ENCODE measurements at regions not wholly inside any gene's neighbourhood (a gene's known extent, or its start where the extent isn't known, plus 50 kb on each side); places are given as distances from the start of the nearest gene placed in this dataset.
"Not testable (repeated sequence)": the region's sequence is repeated elsewhere in the genome, so short reads cannot be mapped to it uniquely, and the experiment has no call there.

GRCh38 chr4:52200339-52200725, 149.2 kb downstream of the SPATA18 start:
- TF ChIP-seq CTCF (IDR thresholded peaks at IDR 0.05; ENCODE audit: insufficient read depth, low read depth, low read length, missing control alignments): no peak
- H3K4me3 ChIP-seq (ENCODE audit: low read length): no peak overlapping the region
- DNase-seq (ENCODE audit: low read depth): no peak

- H3K4me3 ChIP-seq (ENCODE audit: low read length): no peak overlapping the region
- no peak for TF ChIP-seq CTCF (IDR thresholded peaks at IDR 0.05; ENCODE audit: insufficient read depth, low read depth, low read length, missing control alignments)
- DNase-seq (ENCODE audit: low read depth): no peak
Observed at GRCh38 chr4:52201715-52202114, 150.6 kb downstream of the SPATA18 start.

GRCh38 chr4:52202251-52202779, 151.2 kb downstream of the SPATA18 start:
- TF ChIP-seq CTCF (IDR thresholded peaks at IDR 0.05; ENCODE audit: insufficient read depth, low read depth, low read length, missing control alignments): no peak
- no peak for DNase-seq (ENCODE audit: low read depth)

GRCh38 chr4:52202931-52203330, 151.8 kb downstream of the SPATA18 start:
- DNase-seq (ENCODE audit: low read depth): no peak
- no peak overlapping the region for H3K4me3 ChIP-seq (ENCODE audit: low read length)
- no peak for TF ChIP-seq CTCF (IDR thresholded peaks at IDR 0.05; ENCODE audit: insufficient read depth, low read depth, low read length, missing control alignments)

More at GRCh38 chr4:52202251-52202779, 151.2 kb downstream of the SPATA18 start:
- H3K4me3 ChIP-seq (ENCODE audit: low read length): no peak overlapping the region

GRCh38 chr4:52203351-52203750, 152.2 kb downstream of the SPATA18 start:
- no peak for TF ChIP-seq CTCF (IDR thresholded peaks at IDR 0.05; ENCODE audit: insufficient read depth, low read depth, low read length, missing control alignments)
- no peak for DNase-seq (ENCODE audit: low read depth)
- H3K4me3 ChIP-seq (ENCODE audit: low read length): no peak overlapping the region

- no peak for TF ChIP-seq CTCF (IDR thresholded peaks at IDR 0.05; ENCODE audit: insufficient read depth, low read depth, low read length, missing control alignments)
Observed at GRCh38 chr4:52204921-52205320, 153.8 kb downstream of the SPATA18 start.

GRCh38 chr4:52207146-52207545, 156.0 kb downstream of the SPATA18 start:
- not testable (repeated sequence) for H3K4me3 ChIP-seq (ENCODE audit: low read length); DNase-seq (ENCODE audit: low read depth)

More at GRCh38 chr4:52204921-52205320, 153.8 kb downstream of the SPATA18 start:
- H3K4me3 ChIP-seq (ENCODE audit: low read length): no peak overlapping the region
- no peak for DNase-seq (ENCODE audit: low read depth)
